ENCODE measurements at regions not wholly inside any gene's neighbourhood (a gene's known extent, or its start where the extent isn't known, plus 50 kb on each side); places are given as distances from the start of the nearest gene placed in this dataset.

DNA sequence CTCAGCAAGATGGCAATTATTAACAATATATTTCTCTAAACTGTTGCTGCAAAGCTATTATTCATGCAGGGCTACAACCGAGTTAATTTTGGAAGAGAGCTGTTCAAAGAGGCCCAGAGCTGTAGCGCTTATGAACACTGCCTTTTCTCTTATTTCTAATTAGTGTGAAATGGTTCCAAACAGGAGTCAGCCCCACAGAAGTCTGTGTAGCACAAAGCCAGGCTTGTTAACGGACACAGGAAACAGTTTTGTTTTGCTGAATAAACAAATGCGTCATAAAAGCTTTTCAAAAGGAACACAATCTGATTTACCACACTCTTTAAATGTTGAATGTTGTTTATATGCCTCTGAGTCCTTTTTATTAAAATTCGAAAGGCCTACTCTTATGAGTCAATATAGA, 396.5 kb downstream of the ANXA1 start:
- TF ChIP-seq, protein P1, sequence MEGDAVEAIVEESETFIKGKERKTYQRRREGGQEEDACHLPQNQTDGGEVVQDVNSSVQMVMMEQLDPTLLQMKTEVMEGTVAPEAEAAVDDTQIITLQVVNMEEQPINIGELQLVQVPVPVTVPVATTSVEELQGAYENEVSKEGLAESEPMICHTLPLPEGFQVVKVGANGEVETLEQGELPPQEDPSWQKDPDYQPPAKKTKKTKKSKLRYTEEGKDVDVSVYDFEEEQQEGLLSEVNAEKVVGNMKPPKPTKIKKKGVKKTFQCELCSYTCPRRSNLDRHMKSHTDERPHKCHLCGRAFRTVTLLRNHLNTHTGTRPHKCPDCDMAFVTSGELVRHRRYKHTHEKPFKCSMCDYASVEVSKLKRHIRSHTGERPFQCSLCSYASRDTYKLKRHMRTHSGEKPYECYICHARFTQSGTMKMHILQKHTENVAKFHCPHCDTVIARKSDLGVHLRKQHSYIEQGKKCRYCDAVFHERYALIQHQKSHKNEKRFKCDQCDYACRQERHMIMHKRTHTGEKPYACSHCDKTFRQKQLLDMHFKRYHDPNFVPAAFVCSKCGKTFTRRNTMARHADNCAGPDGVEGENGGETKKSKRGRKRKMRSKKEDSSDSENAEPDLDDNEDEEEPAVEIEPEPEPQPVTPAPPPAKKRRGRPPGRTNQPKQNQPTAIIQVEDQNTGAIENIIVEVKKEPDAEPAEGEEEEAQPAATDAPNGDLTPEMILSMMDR (conservative IDR thresholded peaks at IDR 0.05) = no peak
- no peak for TF ChIP-seq EZH2 (IDR thresholded peaks at IDR 0.05; ENCODE audit: low read depth)

Data from PC-9 (cell line).